Prostate gland (tissue), 2 donors: ENCODE measurements at regions not wholly inside any gene's neighbourhood (a gene's known extent, or its start where the extent isn't known, plus 50 kb on each side); places are given as distances from the start of the nearest gene placed in this dataset.

ENCODE experiments used
- DNase-seq: peaks from one replicate; pipeline ENCODE4 v3.0.0-alpha.2; 2019; ENCODE audit warnings: low spot score
- H3K27ac ChIP-seq, 2 donors: fragments of 200-600 bp; sonication (generic); 2 replicates each; pipeline ENCODE4 v1.5.1; 2017 to 2019
- H3K27me3 ChIP-seq: fragments of 200-600 bp; sonication (generic); replicated peaks from 2 replicates; pipeline ENCODE4 v1.5.1; 2019; ENCODE audit not compliant: insufficient read depth
- H3K36me3 ChIP-seq, 2 donors: fragments of 200-600 bp; sonication (generic); 1 replicate in 1 of 2; 2 replicates in 1 of 2; pipeline versions ENCODE4 v1.5.1 to v1.8.1; 2017 to 2019
- H3K4me1 ChIP-seq: fragments of 200-600 bp; sonication (generic); replicated peaks from 2 replicates; pipeline ENCODE4 v1.5.1; 2019
- H3K4me3 ChIP-seq, 2 donors: fragments of 200-600 bp; sonication (generic); 2 replicates each; pipeline ENCODE4 v1.5.1; 2017 to 2019
- H3K9me3 ChIP-seq: fragments of 200-600 bp; sonication (generic); 2 replicates; pipeline ENCODE4 v1.5.1; 2017
- POLR2A ChIP-seq: fragments of 450-650 bp; IDR thresholded peaks from one replicate; pipeline ENCODE4 v1.6.1; 2016; ENCODE audit warnings: antibody characterized with exemption, mild to moderate bottlenecking
- POLR2AphosphoS5 ChIP-seq: sonication (generic); formaldehyde crosslinking; IDR thresholded peaks from one replicate; pipeline ENCODE4 v1.6.1; 2017; ENCODE audit warnings: antibody characterized with exemption
- WGBS: methylation state at CpG from one replicate; pipeline ENCODE4 v1.1.5; 2018; 5-methylcytosine and 5-hydroxymethylcytosine counted together
- intact Hi-C: fragments of 100-400 bp; cut with DNase I; formaldehyde crosslinking; loops from one replicate; pipeline ENCODE4 v1.14.2; 2022
- TF ChIP-seq, protein P1 (sequence below), 4 experiments: fragments of 200-600 bp in 2 of 4; fragments of 450-650 bp in 2 of 4; sonication (generic) in 2 of 4; IDR thresholded peaks; 1 replicate in 3 of 4; 2 replicates in 1 of 4; pipeline ENCODE4 v1.5.1; 2016 to 2019; ENCODE audit warnings: antibody characterized with exemption in 4 of 4, mild to moderate bottlenecking in 2 of 4, moderate library complexity in 2 of 4

DNA sequence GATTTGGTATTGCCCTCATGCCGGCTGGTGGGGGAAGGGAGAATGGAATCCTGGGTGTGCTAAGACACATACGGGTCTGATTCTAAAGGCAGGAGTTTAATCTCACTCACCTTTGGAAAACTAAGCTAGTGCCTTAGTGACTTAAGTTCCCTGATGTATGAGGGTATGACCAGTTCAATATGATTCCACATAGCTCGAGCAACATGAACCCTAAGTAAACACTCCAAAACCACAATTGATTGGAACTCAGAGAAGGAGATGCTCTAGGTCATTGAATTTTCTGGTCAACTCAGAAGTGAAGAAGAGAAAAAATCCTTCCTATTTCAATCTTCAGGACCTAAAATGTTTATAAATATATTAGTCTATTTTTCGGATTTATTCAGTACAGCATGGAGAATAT is 420.1 kb upstream of the INTU start:
- intact Hi-C loops: no loop called here
- Histone ChIP-seq H3K27ac (no peak overlapping the region), H3K4me1 (no peaks in the 10 kb centered on the region), H3K4me3 (no peak overlapping the region), H3K36me3 (no peaks in the 10 kb centered on the region), H3K9me3 (no peaks in the 10 kb centered on the region), H3K27me3 (no peaks in the 10 kb centered on the region)
- DNase-seq: no peak
- 65% methylated on average over 4 of the region's 4 CpGs for WGBS
- TF ChIP-seq, protein P1, sequence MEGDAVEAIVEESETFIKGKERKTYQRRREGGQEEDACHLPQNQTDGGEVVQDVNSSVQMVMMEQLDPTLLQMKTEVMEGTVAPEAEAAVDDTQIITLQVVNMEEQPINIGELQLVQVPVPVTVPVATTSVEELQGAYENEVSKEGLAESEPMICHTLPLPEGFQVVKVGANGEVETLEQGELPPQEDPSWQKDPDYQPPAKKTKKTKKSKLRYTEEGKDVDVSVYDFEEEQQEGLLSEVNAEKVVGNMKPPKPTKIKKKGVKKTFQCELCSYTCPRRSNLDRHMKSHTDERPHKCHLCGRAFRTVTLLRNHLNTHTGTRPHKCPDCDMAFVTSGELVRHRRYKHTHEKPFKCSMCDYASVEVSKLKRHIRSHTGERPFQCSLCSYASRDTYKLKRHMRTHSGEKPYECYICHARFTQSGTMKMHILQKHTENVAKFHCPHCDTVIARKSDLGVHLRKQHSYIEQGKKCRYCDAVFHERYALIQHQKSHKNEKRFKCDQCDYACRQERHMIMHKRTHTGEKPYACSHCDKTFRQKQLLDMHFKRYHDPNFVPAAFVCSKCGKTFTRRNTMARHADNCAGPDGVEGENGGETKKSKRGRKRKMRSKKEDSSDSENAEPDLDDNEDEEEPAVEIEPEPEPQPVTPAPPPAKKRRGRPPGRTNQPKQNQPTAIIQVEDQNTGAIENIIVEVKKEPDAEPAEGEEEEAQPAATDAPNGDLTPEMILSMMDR (IDR thresholded peaks at IDR 0.05): no peak
- no peak for TF ChIP-seq POLR2A
- TF ChIP-seq POLR2AphosphoS5: no peak

DNA sequence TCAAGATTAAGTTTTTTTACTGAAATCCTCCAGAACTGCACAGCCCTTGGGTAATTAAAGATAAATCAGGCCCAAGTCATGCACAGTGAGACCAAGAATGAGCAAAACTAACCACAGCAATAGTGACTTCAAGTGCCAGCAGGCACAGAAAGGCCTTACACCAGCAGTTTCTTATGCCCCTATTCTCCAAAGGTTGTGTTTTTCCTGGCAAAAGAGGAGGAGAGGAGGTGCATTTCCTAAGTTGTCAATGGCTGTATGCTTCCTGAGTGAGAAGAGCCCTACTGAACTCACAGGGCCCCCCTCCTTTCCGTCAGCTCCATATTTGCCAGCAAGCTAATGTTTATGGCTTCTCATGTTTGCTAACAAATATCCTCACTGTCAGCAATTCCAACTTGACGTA is 418.7 kb upstream of the INTU start:
- H3K4me3 ChIP-seq: no peak overlapping the region
- no peaks in the 10 kb centered on the region for H3K9me3 ChIP-seq
- DNase-seq: no peak
- intact Hi-C loops: no loop called here
- no peak for TF ChIP-seq POLR2A
- 38% methylated on average over 2 of the region's 2 CpGs for WGBS
- no peaks in the 10 kb centered on the region for H3K27me3 ChIP-seq
- no peaks in the 10 kb centered on the region for H3K36me3 ChIP-seq
- H3K4me1 ChIP-seq: no peaks in the 10 kb centered on the region
- H3K27ac ChIP-seq: no peak overlapping the region

DNA sequence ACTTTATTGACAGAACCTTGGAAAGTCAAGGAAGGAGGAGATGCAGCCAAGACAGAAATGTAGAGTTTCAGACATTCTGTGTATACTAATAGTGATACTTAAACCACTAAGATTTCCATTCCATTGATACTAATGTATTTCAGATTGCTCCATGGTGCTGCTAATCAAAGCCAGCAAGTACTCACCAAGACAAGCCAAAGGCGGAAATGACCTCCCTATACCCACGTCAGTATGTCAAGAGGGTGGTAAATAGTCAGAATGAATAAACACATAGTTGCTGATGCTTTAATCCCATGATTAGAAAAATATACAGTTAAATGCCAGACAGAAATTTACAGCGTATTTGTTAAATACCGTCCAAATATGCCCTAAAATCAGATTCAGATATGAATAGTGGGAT is 417.8 kb upstream of the INTU start:
- intact Hi-C loops: no loop called here
- DNase-seq: no peak
- Histone ChIP-seq H3K4me1 (no peaks in the 10 kb centered on the region), H3K27me3 (no peaks in the 10 kb centered on the region), H3K36me3 (no peaks in the 10 kb centered on the region), H3K9me3 (no peaks in the 10 kb centered on the region), H3K4me3 (no peak overlapping the region), H3K27ac (no peak overlapping the region)
- 77% methylated on average over 4 of the region's 4 CpGs for WGBS
- TF ChIP-seq POLR2A (no peak), POLR2AphosphoS5 (no peak)
- TF ChIP-seq, protein P1 (IDR thresholded peaks at IDR 0.05): no peak

DNA sequence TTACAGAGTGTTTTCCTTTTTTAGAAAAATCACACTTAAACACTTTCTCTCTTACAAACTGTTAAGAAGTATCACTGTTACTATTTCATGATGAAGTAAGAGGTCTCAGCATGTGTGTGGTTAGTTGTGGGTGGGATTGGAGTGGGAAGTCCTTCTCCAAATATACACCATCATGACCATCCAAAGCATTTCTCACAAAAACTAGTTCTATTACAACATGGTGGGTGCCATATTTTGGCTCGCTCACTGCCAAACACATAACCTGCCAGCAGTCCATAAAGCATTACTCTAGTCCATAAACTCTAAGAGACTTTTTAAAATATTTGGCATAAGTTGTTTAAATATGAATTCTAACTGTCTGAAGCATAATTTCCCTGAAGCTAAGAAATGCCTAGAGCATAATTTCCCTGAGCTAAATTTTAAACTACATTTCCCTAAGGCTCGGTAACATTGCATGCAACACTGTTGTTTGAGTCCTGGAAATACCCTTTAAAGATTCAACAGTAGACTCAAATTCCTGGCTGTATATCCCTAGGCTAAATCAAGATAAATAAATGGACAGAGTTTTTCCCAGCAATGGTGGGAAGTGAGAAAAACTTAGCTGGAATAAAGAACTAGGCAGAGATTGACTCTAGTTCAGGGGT is 415.0 kb upstream of the INTU start:
- Histone ChIP-seq H3K4me3 (no peak overlapping the region), H3K9me3 (no peaks in the 10 kb centered on the region), H3K36me3 (no peaks in the 10 kb centered on the region), H3K4me1 (no peaks in the 10 kb centered on the region), H3K27ac (no peak overlapping the region), H3K27me3 (no peaks in the 10 kb centered on the region)
- TF ChIP-seq, protein P1 (IDR thresholded peaks at IDR 0.05): no peak
- no peak for TF ChIP-seq POLR2A
- no peak for TF ChIP-seq POLR2AphosphoS5
- 88% methylated on average over 2 of the region's 2 CpGs for WGBS
- no peak for DNase-seq
- intact Hi-C loops: no loop called here

DNA sequence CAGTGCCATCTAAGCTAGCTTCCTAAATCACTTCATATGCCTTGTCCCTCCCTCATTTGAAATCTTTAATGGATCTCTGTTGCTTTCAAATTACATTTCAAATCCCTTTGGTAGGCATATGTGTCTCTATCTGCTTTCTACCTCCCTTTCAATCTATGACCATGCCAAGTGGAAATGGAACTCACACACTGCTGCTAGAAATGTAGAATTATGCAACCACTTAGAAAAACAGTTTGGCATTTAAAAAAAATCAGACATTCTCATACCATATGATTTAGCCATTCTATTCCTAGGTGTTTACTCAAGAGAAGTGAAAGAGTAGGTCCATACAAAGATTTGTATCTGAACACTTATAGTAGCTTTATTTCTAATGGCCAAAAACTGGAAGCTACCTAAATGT is 413.5 kb upstream of the INTU start:
- H3K27ac ChIP-seq: no peak overlapping the region
- intact Hi-C loops: no loop called here
- no peaks in the 10 kb centered on the region for H3K27me3 ChIP-seq
- H3K4me1 ChIP-seq: no peaks in the 10 kb centered on the region
- TF ChIP-seq, protein P1 (IDR thresholded peaks at IDR 0.05): no peak
- no peak for TF ChIP-seq POLR2AphosphoS5
- TF ChIP-seq POLR2A: no peak
- H3K4me3 ChIP-seq: no peak overlapping the region
- no peak for DNase-seq
- no peaks in the 10 kb centered on the region for H3K9me3 ChIP-seq
- H3K36me3 ChIP-seq: no peaks in the 10 kb centered on the region
